OCI-LY7 (cell line): ENCODE measurements at regions not wholly inside any gene's neighbourhood (a gene's known extent, or its start where the extent isn't known, plus 50 kb on each side); places are given as distances from the start of the nearest gene placed in this dataset.
"Not testable (repeated sequence)": the region's sequence is repeated elsewhere in the genome, so short reads cannot be mapped to it uniquely, and the experiment has no call there.

Experiments
- BruUV-seq: library from RNA; stranded (reverse); fragments of 400-500 nt; replicated peaks from 2 replicates; lab custom pipeline; 2021; lab: Mats Ljungman, UMichigan
- CTCF ChIA-PET: fragments of 300-600 bp; sonication (Branson Sonifier 250); formaldehyde crosslinking; loops from one replicate; lab custom pipeline; 2022; ENCODE audit warnings: antibody characterized with exemption; ENCODE audit not compliant: unreplicated experiment; lab: Charles Lee
- POLR2A ChIA-PET: fragments of 300-600 bp; sonication (Branson Sonifier 250); formaldehyde crosslinking; loops from one replicate; lab custom pipeline; 2022; ENCODE audit warnings: antibody characterized with exemption; lab: Charles Lee
- DNase-seq: peaks from one replicate; pipeline ENCODE4 v3.0.0-alpha.2; 2015; ENCODE audit warnings: low spot score
- H2AFZ ChIP-seq: fragments of 200-600 bp; sonication (generic), shearing (Covaris generic); 2 replicates; pipeline ENCODE4 v1.6.1; 2014; ENCODE audit warnings: mild to moderate bottlenecking, antibody characterized with exemption, low read length, moderate library complexity
- H3K27ac ChIP-seq: fragments of 200-600 bp; sonication (generic); 2 replicates; pipeline ENCODE4 v1.5.1; 2014; ENCODE audit warnings: mixed run types, low read depth, mild to moderate bottlenecking, moderate library complexity, low read length, inconsistent platforms; ENCODE audit not compliant: poor library complexity, severe bottlenecking
- H3K36me3 ChIP-seq: fragments of 200-600 bp; sonication (generic); 2 replicates; pipeline ENCODE4 v1.6.1; 2014; ENCODE audit warnings: mild to moderate bottlenecking, antibody characterized with exemption, low read length, moderate library complexity, mixed read lengths; ENCODE audit not compliant: insufficient read depth
- H3K4me1 ChIP-seq: fragments of 200-600 bp; sonication (generic); 2 replicates; pipeline ENCODE4 v1.5.1; 2014; ENCODE audit warnings: mild to moderate bottlenecking, low read length; ENCODE audit not compliant: insufficient read depth, poor library complexity, severe bottlenecking
- H3K4me2 ChIP-seq: fragments of 200-600 bp; sonication (generic); 2 replicates; pipeline ENCODE4 v1.6.1; 2014; ENCODE audit warnings: mild to moderate bottlenecking, low read length
- H3K4me3 ChIP-seq: fragments of 200-600 bp; sonication (generic); 2 replicates; pipeline ENCODE4 v1.5.1; 2014; ENCODE audit warnings: mild to moderate bottlenecking, low read depth, low read length; ENCODE audit not compliant: poor library complexity, severe bottlenecking
- H3K79me2 ChIP-seq: fragments of 200-600 bp; sonication (generic); 2 replicates; pipeline ENCODE4 v1.6.1; 2016; ENCODE audit warnings: low read depth, mild to moderate bottlenecking, low read length, moderate library complexity, mixed read lengths; ENCODE audit not compliant: insufficient read depth
- H3K9me2 ChIP-seq: fragments of 200-600 bp; sonication (generic); 2 replicates; pipeline ENCODE4 v1.6.1; 2016; ENCODE audit warnings: mild to moderate bottlenecking, low read length, mixed read lengths; ENCODE audit not compliant: insufficient read depth
- H3K9me3 ChIP-seq: fragments of 200-600 bp; sonication (generic); 2 replicates; pipeline ENCODE4 v1.6.1; 2014; ENCODE audit warnings: mild to moderate bottlenecking, mixed run types, low read length, mixed read lengths
- H4K20me1 ChIP-seq: fragments of 200-600 bp; sonication (generic); 2 replicates; pipeline ENCODE4 v1.6.1; 2014; ENCODE audit warnings: mild to moderate bottlenecking, antibody characterized with exemption, low read length, moderate library complexity, mixed read lengths; ENCODE audit not compliant: insufficient read depth
- EZH2phosphoT487 ChIP-seq: fragments of 200-600 bp; sonication (generic); IDR thresholded peaks from 2 replicates; pipeline ENCODE4 v1.6.1; 2018; ENCODE audit warnings: low read depth, borderline replicate concordance, mild to moderate bottlenecking, mixed run types, antibody characterized with exemption, low read length, moderate library complexity, mixed read lengths
- intact Hi-C: fragments of 100-400 bp; cut with micrococcal nuclease; formaldehyde crosslinking; loops from one replicate; pipeline ENCODE4 v1.10.0; 2022; ENCODE audit not compliant: unreplicated experiment
- TF ChIP-seq, protein P1 (sequence below): fragments of 200-600 bp; sonication (generic); conservative IDR thresholded peaks from 2 replicates; pipeline ENCODE4 v1.5.1; 2014; ENCODE audit warnings: mild to moderate bottlenecking, antibody characterized with exemption, low read length, moderate library complexity, mixed read lengths

DNA sequence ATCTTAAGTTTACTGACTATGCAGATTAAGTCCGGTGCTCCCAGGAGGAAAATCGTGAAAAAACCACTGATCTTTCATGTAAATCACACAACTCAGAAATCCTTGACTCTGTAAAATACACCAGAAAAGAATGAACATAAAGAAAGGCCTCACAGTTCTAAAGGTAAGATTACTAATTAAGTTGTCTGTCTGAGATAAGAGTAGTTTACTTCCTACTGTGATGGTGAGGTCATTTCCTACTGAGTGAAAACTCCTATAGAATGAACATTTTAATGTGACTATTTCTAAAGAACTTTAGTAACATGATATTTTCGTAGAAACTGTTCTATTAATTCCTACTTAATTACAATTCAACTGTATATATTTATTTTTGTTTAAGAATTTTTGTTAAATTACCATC, 774.4 kb upstream of the CHORDC1 start:
- TF ChIP-seq EZH2phosphoT487, result no peak
- TF ChIP-seq, protein P1, sequence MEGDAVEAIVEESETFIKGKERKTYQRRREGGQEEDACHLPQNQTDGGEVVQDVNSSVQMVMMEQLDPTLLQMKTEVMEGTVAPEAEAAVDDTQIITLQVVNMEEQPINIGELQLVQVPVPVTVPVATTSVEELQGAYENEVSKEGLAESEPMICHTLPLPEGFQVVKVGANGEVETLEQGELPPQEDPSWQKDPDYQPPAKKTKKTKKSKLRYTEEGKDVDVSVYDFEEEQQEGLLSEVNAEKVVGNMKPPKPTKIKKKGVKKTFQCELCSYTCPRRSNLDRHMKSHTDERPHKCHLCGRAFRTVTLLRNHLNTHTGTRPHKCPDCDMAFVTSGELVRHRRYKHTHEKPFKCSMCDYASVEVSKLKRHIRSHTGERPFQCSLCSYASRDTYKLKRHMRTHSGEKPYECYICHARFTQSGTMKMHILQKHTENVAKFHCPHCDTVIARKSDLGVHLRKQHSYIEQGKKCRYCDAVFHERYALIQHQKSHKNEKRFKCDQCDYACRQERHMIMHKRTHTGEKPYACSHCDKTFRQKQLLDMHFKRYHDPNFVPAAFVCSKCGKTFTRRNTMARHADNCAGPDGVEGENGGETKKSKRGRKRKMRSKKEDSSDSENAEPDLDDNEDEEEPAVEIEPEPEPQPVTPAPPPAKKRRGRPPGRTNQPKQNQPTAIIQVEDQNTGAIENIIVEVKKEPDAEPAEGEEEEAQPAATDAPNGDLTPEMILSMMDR, result no peak
- Histone ChIP-seq H3K27ac (no peak overlapping the region), H3K4me2 (no peak overlapping the region), H3K79me2 (no peaks in the 10 kb centered on the region), H4K20me1 (no peaks in the 10 kb centered on the region), H3K9me3 (no peaks in the 10 kb centered on the region), H3K9me2 (no peaks in the 10 kb centered on the region), H3K4me3 (no peak overlapping the region), H3K36me3 (no peaks in the 10 kb centered on the region), H3K4me1 (no peaks in the 10 kb centered on the region), H2AFZ (no peak overlapping the region)
- ChIA-PET CTCF (no interaction called here), POLR2A (no interaction called here)
- DNase-seq, result no peak
- intact Hi-C loops, result loop anchor here (10.0 kb wide), 1 partner anchor 58 kb away; no protein-coding TSS in a partner anchor
- BruUV-seq, result no TSS peak

GRCh38 chr11:90972159-90972558, 749.3 kb upstream of the CHORDC1 start:
- DNase-seq, POLR2A ChIA-PET, CTCF ChIA-PET, H3K4me2 ChIP-seq, BruUV-seq, H4K20me1 ChIP-seq, H3K27ac ChIP-seq, H3K4me3 ChIP-seq, H3K9me2 ChIP-seq, H2AFZ ChIP-seq, intact Hi-C loops, H3K79me2 ChIP-seq, H3K36me3 ChIP-seq, H3K4me1 ChIP-seq, H3K9me3 ChIP-seq: not testable (repeated sequence)

- Histone ChIP-seq H3K79me2 (no peaks in the 10 kb centered on the region), H3K9me2 (no peaks in the 10 kb centered on the region), H3K9me3 (no peaks in the 10 kb centered on the region), H3K36me3 (no peaks in the 10 kb centered on the region), H2AFZ (no peak overlapping the region), H3K4me2 (no peak overlapping the region), H3K4me1 (no peaks in the 10 kb centered on the region), H4K20me1 (no peaks in the 10 kb centered on the region), H3K4me3 (no peak overlapping the region), H3K27ac (no peak overlapping the region)
- no peak for DNase-seq
- no TSS peak for BruUV-seq
- no peak for TF ChIP-seq EZH2phosphoT487
- TF ChIP-seq, protein P1, result no peak
- ChIA-PET CTCF (no interaction called here), POLR2A (no interaction called here)
- intact Hi-C loops, result no loop called here
Observed at GRCh38 chr11:90947930-90948329, 725.1 kb upstream of the CHORDC1 start.
